Stomach (tissue), 8 donors: ENCODE measurements at regions not wholly inside any gene's neighbourhood (a gene's known extent, or its start where the extent isn't known, plus 50 kb on each side); places are given as distances from the start of the nearest gene placed in this dataset.

Experiments used
- DNase-seq, 2 donors: peaks; one replicate each; pipeline versions ENCODE4 v3.0.0 to v3.0.0-alpha.2; 2013 to 2019
- H3K27ac ChIP-seq, 5 donors: fragments of 200-600 bp in 4 of 5; sonication (generic) in 4 of 5; one replicate each; pipeline ENCODE4 v1.5.1; 2013 to 2019; ENCODE audit warnings: mild to moderate bottlenecking in 1 of 5, moderate library complexity in 1 of 5
- H3K27me3 ChIP-seq, 3 donors: fragments of 200-600 bp; sonication (generic); one replicate each; pipeline ENCODE4 v1.5.1; 2017 to 2019; ENCODE audit warnings: mixed run types in 1 of 3
- H3K36me3 ChIP-seq, 4 donors: fragments of 200-600 bp; sonication (generic); 1 replicate in 3 of 4; 2 replicates in 1 of 4; pipeline ENCODE4 v1.5.1; 2016 to 2019
- H3K4me1 ChIP-seq, 4 donors: fragments of 200-600 bp; sonication (generic); one replicate each; pipeline ENCODE4 v1.5.1; 2016 to 2019
- H3K4me3 ChIP-seq, 4 donors: fragments of 200-600 bp; sonication (generic) in 3 of 4; one replicate each; pipeline ENCODE4 v1.5.1; 2016 to 2019; ENCODE audit warnings: mild to moderate bottlenecking in 1 of 4
- H3K9me3 ChIP-seq, 4 donors: fragments of 200-600 bp; sonication (generic); one replicate each; pipeline ENCODE4 v1.5.1; 2016 to 2019
- EP300 ChIP-seq: sonication (generic); formaldehyde crosslinking; IDR thresholded peaks from one replicate; pipeline ENCODE4 v1.6.1; 2017; ENCODE audit warnings: antibody characterized with exemption
- POLR2A ChIP-seq, 4 donors: fragments of 450-650 bp; IDR thresholded peaks; one replicate each; pipeline ENCODE4 v1.6.1; 2016; ENCODE audit warnings: antibody characterized with exemption in 4 of 4, control low read depth in 2 of 4, mild to moderate bottlenecking in 1 of 4, moderate library complexity in 1 of 4
- POLR2AphosphoS5 ChIP-seq, 3 donors: sonication (generic); formaldehyde crosslinking; IDR thresholded peaks; one replicate each; pipeline ENCODE4 v1.6.1; 2016; ENCODE audit warnings: antibody characterized with exemption in 3 of 3
- WGBS, 5 donors: extraction: QIAGEN DNeasy Blood & Tissue Kit in 3 of 5; methylation state at CpG; one replicate each; pipeline versions ENCODE4 v1.1.5 to v1.1.7; 2013 to 2018; 5-methylcytosine and 5-hydroxymethylcytosine counted together
- intact Hi-C: fragments of 100-400 bp; cut with DNase I; formaldehyde crosslinking; loops from one replicate; pipeline ENCODE4 v1.15.1; 2023; ENCODE audit warnings: low total_unique reads
- TF ChIP-seq, protein P1 (sequence below), 7 experiments: fragments of 450-650 bp in 4 of 7; fragments of 200-600 bp in 3 of 7; sonication (generic) in 3 of 7; IDR thresholded peaks; one replicate each; pipeline ENCODE4 v1.5.1; 2016 to 2019; ENCODE audit warnings: antibody characterized with exemption in 7 of 7, control low read depth in 2 of 7, mild to moderate bottlenecking in 1 of 7
- donor health status: healthy with polysubstance abuse.
- donor health status: Bipolar disorder and iron deficiency.
- donor health status: healthy.

DNA sequence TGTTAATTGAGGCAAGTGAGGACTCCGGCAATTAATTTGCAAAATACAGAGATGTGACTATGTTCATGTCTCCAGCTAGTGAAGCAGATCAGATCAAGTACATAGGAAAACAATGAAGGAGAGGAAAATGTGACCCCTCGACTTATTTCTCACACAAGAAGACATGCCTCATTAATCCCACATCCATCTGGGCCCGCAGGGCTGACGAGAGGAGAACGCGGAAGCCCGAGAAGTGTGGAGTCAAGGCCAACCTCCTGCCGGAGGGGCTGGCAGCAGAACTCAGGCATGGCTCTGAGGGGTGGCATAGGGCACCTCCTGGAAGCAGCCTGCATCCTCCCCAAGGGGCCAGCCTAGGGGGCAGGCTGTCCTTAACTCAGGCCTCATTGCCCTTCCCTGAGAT, 54.4 kb downstream of the ZNF503 start:
- TF ChIP-seq POLR2A (IDR thresholded peaks at IDR 0.05): no peak
- no peak for TF ChIP-seq POLR2AphosphoS5 (IDR thresholded peaks at IDR 0.05)
- TF ChIP-seq, protein P1, sequence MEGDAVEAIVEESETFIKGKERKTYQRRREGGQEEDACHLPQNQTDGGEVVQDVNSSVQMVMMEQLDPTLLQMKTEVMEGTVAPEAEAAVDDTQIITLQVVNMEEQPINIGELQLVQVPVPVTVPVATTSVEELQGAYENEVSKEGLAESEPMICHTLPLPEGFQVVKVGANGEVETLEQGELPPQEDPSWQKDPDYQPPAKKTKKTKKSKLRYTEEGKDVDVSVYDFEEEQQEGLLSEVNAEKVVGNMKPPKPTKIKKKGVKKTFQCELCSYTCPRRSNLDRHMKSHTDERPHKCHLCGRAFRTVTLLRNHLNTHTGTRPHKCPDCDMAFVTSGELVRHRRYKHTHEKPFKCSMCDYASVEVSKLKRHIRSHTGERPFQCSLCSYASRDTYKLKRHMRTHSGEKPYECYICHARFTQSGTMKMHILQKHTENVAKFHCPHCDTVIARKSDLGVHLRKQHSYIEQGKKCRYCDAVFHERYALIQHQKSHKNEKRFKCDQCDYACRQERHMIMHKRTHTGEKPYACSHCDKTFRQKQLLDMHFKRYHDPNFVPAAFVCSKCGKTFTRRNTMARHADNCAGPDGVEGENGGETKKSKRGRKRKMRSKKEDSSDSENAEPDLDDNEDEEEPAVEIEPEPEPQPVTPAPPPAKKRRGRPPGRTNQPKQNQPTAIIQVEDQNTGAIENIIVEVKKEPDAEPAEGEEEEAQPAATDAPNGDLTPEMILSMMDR (IDR thresholded peaks at IDR 0.05): no peak
- no peak for TF ChIP-seq EP300
- intact Hi-C loops: no loop called here
- Histone ChIP-seq H3K4me1 (no peaks in the 10 kb centered on the region), H3K9me3 (peaks cover 0 to 10% (median 8%) of the 10 kb centered on the region in 4 donors), H3K27me3 (no peaks in the 10 kb centered on the region), H3K36me3 (no peaks in the 10 kb centered on the region), H3K27ac (no peak overlapping the region), H3K4me3 (no peak overlapping the region)
- 59 to 84% (median 66%) methylated on average over 8 of the region's 8 CpGs for WGBS, 5 donors
- DNase-seq: no peak

- no peak for DNase-seq
- no peaks in the 10 kb centered on the region for H3K4me1 ChIP-seq
- peaks cover 0 to 10% (median 8%) of the 10 kb centered on the region in 4 donors for H3K9me3 ChIP-seq
- WGBS, 5 donors: 83 to 93% (median 92%) methylated on average over 6 of the region's 6 CpGs
- no peak for TF ChIP-seq EP300
- TF ChIP-seq POLR2AphosphoS5 (IDR thresholded peaks at IDR 0.05): no peak
- TF ChIP-seq, protein P1 (IDR thresholded peaks at IDR 0.05): no peak
- TF ChIP-seq POLR2A (IDR thresholded peaks at IDR 0.05): no peak
- H3K36me3 ChIP-seq: no peaks in the 10 kb centered on the region
- intact Hi-C loops: no loop called here
- no peak overlapping the region for H3K27ac ChIP-seq
- H3K4me3 ChIP-seq: no peak overlapping the region
- no peaks in the 10 kb centered on the region for H3K27me3 ChIP-seq
Measured at GRCh38 chr10:75345738-75346137, 55.8 kb downstream of the ZNF503 start.

DNA sequence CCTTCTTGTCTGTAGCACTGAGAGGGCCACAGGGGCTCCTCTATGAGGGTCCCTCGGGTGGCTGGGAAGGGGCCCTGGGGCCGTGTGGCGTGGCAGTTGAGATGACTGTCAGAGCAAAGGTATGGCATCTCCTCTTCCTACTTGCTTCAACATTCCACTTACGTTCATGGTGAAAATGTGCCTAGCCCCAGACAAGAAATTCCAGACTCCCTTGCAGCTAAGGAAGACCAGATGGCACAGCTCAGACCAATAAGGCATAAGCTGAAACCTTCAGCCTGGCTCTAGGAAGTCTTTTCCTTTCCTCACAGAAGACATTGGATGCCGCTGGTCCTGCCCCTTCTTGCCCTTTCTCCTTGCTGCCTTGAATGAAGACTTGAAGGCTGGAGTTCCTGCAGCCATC, 57.4 kb downstream of the ZNF503 start:
- TF ChIP-seq, protein P1 (IDR thresholded peaks at IDR 0.05): no peak
- TF ChIP-seq POLR2AphosphoS5 (IDR thresholded peaks at IDR 0.05) (no peak), POLR2A (IDR thresholded peaks at IDR 0.05) (no peak), EP300 (no peak)
- WGBS, 5 donors: 82 to 93% (median 90%) methylated on average over 5 of the region's 5 CpGs

GRCh38 chr10:75342397-75342796, 59.2 kb downstream of the ZNF503 start:
- Histone ChIP-seq H3K9me3 (peaks cover 0 to 10% (median 8%) of the 10 kb centered on the region in 4 donors), H3K27ac (no peak overlapping the region), H3K27me3 (no peaks in the 10 kb centered on the region), H3K36me3 (no peaks in the 10 kb centered on the region), H3K4me1 (no peaks in the 10 kb centered on the region), H3K4me3 (no peak overlapping the region)
- intact Hi-C loops: no loop called here
- no peak for DNase-seq
- TF ChIP-seq POLR2A (IDR thresholded peaks at IDR 0.05) (no peak), EP300 (no peak), POLR2AphosphoS5 (IDR thresholded peaks at IDR 0.05) (no peak)
- TF ChIP-seq, protein P1 (IDR thresholded peaks at IDR 0.05): no peak
- 61 to 72% (median 63%) methylated on average over 5 of the region's 5 CpGs for WGBS, 5 donors

More for the DNA sequence above, 57.4 kb downstream of the ZNF503 start:
- no peaks in the 10 kb centered on the region for H3K27me3 ChIP-seq
- H3K36me3 ChIP-seq: no peaks in the 10 kb centered on the region
- H3K4me1 ChIP-seq: no peaks in the 10 kb centered on the region
- H3K4me3 ChIP-seq: no peak overlapping the region
- no peak for DNase-seq
- H3K9me3 ChIP-seq: peaks cover 0 to 10% (median 8%) of the 10 kb centered on the region in 4 donors
- no peak overlapping the region for H3K27ac ChIP-seq
- intact Hi-C loops: no loop called here
